Upper lobe of right lung (tissue), 1 donor: ENCODE measurements at regions not wholly inside any gene's neighbourhood (a gene's known extent, or its start where the extent isn't known, plus 50 kb on each side); places are given as distances from the start of the nearest gene placed in this dataset.
"Not testable (repeated sequence)": the region's sequence is repeated elsewhere in the genome, so short reads cannot be mapped to it uniquely, and the experiment has no call there.

Experiments used
- ATAC-seq: fragments of 200-7000 bp; cut with Tn5 transposase; one replicate; pipeline ENCODE4 v1.9.1; 2020; ENCODE audit warnings: mild to moderate bottlenecking, moderate library complexity
- DNase-seq: peaks from one replicate; pipeline ENCODE4 v3.0.0-alpha.2; 2020
- H3K27ac ChIP-seq: fragments of 200-600 bp; one replicate; pipeline ENCODE4 v1.8.0; 2022
- H3K27me3 ChIP-seq: fragments of 200-600 bp; one replicate; pipeline ENCODE4 v1.8.0; 2022; ENCODE audit warnings: mild to moderate bottlenecking
- H3K36me3 ChIP-seq: fragments of 200-600 bp; one replicate; pipeline ENCODE4 v1.8.0; 2022
- H3K4me1 ChIP-seq: fragments of 200-600 bp; one replicate; pipeline ENCODE4 v1.8.0; 2022
- H3K4me3 ChIP-seq: fragments of 200-600 bp; one replicate; pipeline ENCODE4 v1.8.0; 2022; ENCODE audit warnings: mild to moderate bottlenecking
- H3K9me3 ChIP-seq: fragments of 200-600 bp; one replicate; pipeline ENCODE4 v1.8.0; 2022
- intact Hi-C: fragments of 100-400 bp; cut with DNase I; formaldehyde crosslinking; loops from one replicate; pipeline ENCODE4 v1.11.0; 2022
- TF ChIP-seq, protein P1 (sequence below): fragments of 200-600 bp; IDR thresholded peaks from one replicate; pipeline ENCODE4 v1.8.0; 2022; ENCODE audit warnings: antibody characterized with exemption
- donor health status: DM: no; HTN: yes; CAD: no; lungs with severe emphysema.

DNA sequence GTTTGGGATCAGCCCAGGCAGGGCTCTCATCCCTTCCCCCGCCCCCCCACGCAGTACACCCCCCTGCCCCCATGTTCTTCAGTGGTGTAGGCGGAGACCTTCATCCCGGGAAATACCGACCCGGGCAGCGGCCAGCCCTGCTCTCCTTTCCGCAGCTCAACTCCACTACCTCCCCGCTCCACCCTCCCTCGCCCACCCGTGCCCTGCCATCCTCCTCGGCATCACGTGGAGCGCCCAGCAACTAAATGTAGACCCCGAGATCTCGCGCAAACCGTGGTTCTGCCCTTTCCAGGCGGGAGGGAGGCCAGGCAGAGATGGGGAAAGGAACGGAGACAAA, 1932.2 kb upstream of the DEFB115 start:
- Histone ChIP-seq H3K27me3 (no peaks in the 10 kb centered on the region), H3K4me3 (no peak overlapping the region)

DNA sequence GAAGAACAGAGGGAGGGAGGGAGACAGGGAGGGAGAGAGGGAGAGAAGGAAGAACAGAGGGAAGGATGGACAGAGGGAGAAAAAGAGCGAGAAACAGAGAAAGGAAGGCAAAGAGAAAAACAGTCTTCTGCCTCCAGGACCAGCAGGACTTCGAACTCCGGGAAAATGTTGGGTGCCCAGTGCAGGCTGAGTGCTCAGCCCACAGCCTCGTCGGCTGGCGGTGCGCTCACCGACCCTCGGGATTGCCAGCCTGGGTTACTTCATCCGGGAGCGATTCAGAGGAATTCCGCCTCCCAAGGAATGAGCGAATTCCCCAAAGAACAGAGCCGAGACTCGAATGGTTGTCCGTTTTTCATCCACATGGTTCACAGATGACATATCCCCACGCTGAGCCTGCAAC, 1931.7 kb upstream of the DEFB115 start:
- DNase-seq, H3K4me3 ChIP-seq, H3K9me3 ChIP-seq, H3K27ac ChIP-seq, intact Hi-C loops, ATAC-seq, H3K36me3 ChIP-seq, H3K27me3 ChIP-seq, H3K4me1 ChIP-seq: not testable (repeated sequence)

More for the DNA sequence above, 1932.2 kb upstream of the DEFB115 start:
- intact Hi-C loops, result no loop called here
- DNase-seq (no peak), ATAC-seq (no peak)
- no peaks in the 10 kb centered on the region for H3K4me1 ChIP-seq
- H3K9me3 ChIP-seq, result no peaks in the 10 kb centered on the region
- H3K27ac ChIP-seq, result no peak overlapping the region
- TF ChIP-seq, protein P1, sequence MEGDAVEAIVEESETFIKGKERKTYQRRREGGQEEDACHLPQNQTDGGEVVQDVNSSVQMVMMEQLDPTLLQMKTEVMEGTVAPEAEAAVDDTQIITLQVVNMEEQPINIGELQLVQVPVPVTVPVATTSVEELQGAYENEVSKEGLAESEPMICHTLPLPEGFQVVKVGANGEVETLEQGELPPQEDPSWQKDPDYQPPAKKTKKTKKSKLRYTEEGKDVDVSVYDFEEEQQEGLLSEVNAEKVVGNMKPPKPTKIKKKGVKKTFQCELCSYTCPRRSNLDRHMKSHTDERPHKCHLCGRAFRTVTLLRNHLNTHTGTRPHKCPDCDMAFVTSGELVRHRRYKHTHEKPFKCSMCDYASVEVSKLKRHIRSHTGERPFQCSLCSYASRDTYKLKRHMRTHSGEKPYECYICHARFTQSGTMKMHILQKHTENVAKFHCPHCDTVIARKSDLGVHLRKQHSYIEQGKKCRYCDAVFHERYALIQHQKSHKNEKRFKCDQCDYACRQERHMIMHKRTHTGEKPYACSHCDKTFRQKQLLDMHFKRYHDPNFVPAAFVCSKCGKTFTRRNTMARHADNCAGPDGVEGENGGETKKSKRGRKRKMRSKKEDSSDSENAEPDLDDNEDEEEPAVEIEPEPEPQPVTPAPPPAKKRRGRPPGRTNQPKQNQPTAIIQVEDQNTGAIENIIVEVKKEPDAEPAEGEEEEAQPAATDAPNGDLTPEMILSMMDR, result no peak
- no peaks in the 10 kb centered on the region for H3K36me3 ChIP-seq

- ATAC-seq (peak; percentile 75), DNase-seq (no peak)
- Histone ChIP-seq H3K4me1 (no peaks in the 10 kb centered on the region), H3K4me3 (no peak overlapping the region), H3K27me3 (no peaks in the 10 kb centered on the region), H3K27ac (no peak overlapping the region), H3K9me3 (no peaks in the 10 kb centered on the region), H3K36me3 (no peaks in the 10 kb centered on the region)
- TF ChIP-seq, protein P1, result no peak
- intact Hi-C loops, result no loop called here
Observed at GRCh38 chr20:29326376-29327070, 1930.9 kb upstream of the DEFB115 start.

GRCh38 chr20:29327600-29328420, 1929.7 kb upstream of the DEFB115 start:
- H3K9me3 ChIP-seq, H3K27ac ChIP-seq, H3K4me3 ChIP-seq, H3K27me3 ChIP-seq, H3K36me3 ChIP-seq, intact Hi-C loops, H3K4me1 ChIP-seq, DNase-seq: not testable (repeated sequence)
- TF ChIP-seq, protein P1, result peak; percentile 34
- peak; percentile 32 for ATAC-seq

GRCh38 chr20:29330429-29331115, 1926.9 kb upstream of the DEFB115 start:
- intact Hi-C loops, H3K36me3 ChIP-seq, H3K9me3 ChIP-seq, H3K27me3 ChIP-seq, DNase-seq, ATAC-seq, H3K4me1 ChIP-seq, H3K27ac ChIP-seq, H3K4me3 ChIP-seq: not testable (repeated sequence)

- ATAC-seq (no peak), DNase-seq (peak; percentile 55)
- intact Hi-C loops, result no loop called here
Observed at GRCh38 chr20:29349836-29350235, 1907.6 kb upstream of the DEFB115 start.

DNA sequence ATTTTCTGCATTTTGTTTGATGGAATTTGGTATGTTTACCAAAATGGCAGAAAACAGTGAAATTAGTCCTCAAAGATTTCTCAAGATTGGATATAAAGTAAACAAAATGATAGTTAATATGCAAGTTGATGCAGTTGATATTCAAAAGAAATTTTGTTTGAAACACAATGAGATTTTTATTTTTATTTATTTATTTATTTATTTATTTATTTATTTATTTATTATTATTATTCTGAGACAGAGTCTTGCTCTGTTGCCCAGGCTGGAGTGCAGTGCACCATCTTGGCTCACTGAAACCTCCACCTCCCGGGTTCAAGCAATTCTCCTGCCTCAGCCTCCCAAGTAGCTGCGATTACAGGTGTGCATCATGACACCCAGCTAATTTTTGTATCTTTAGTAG, 1881.5 kb upstream of the DEFB115 start:
- H3K4me3 ChIP-seq, DNase-seq, intact Hi-C loops, ATAC-seq, H3K36me3 ChIP-seq, H3K4me1 ChIP-seq, H3K27ac ChIP-seq, H3K9me3 ChIP-seq, H3K27me3 ChIP-seq: not testable (repeated sequence)

More at GRCh38 chr20:29349836-29350235, 1907.6 kb upstream of the DEFB115 start:
- H3K36me3 ChIP-seq, result no peaks in the 10 kb centered on the region
- no peak overlapping the region for H3K4me3 ChIP-seq
- H3K9me3 ChIP-seq, result no peaks in the 10 kb centered on the region
- H3K4me1 ChIP-seq, result no peaks in the 10 kb centered on the region
- TF ChIP-seq, protein P1, result no peak
- no peak overlapping the region for H3K27ac ChIP-seq
- H3K27me3 ChIP-seq, result no peaks in the 10 kb centered on the region

GRCh38 chr20:29392853-29393252, 1864.6 kb upstream of the DEFB115 start:
- ATAC-seq, H3K9me3 ChIP-seq, H3K27ac ChIP-seq, H3K4me3 ChIP-seq, intact Hi-C loops, DNase-seq, H3K27me3 ChIP-seq, H3K36me3 ChIP-seq, H3K4me1 ChIP-seq: not testable (repeated sequence)
